Tibial artery (tissue), 4 donors: ENCODE measurements at regions not wholly inside any gene's neighbourhood (a gene's known extent, or its start where the extent isn't known, plus 50 kb on each side); places are given as distances from the start of the nearest gene placed in this dataset.

Experiments used
- DNase-seq, 2 donors: peaks; one replicate each; pipeline ENCODE4 v3.0.0-alpha.2; 2019
- H3K27ac ChIP-seq, 2 donors: fragments of 200-600 bp; sonication (generic) in 1 of 2; 1 replicate in 1 of 2; 2 replicates in 1 of 2; pipeline ENCODE4 v1.5.1; 2018 to 2019; ENCODE audit warnings: mild to moderate bottlenecking in 1 of 2
- H3K27me3 ChIP-seq, 2 donors: fragments of 200-600 bp; sonication (generic) in 1 of 2; one replicate each; pipeline versions ENCODE4 v1.5.1 to v1.6.0; 2016 to 2019
- H3K36me3 ChIP-seq, 3 donors: fragments of 200-600 bp; sonication (generic) in 2 of 3; one replicate each; pipeline ENCODE4 v1.5.1; 2016 to 2019; ENCODE audit warnings: mild to moderate bottlenecking in 2 of 3
- H3K4me1 ChIP-seq, 4 donors: fragments of 200-600 bp; sonication (generic) in 2 of 4; 1 replicate in 3 of 4; 2 replicates in 1 of 4; pipeline ENCODE4 v1.5.1; 2016 to 2019
- H3K4me3 ChIP-seq, 2 donors: fragments of 200-600 bp; sonication (generic) in 1 of 2; 1 replicate in 1 of 2; 2 replicates in 1 of 2; pipeline ENCODE4 v1.5.1; 2018 to 2019; ENCODE audit warnings: mild to moderate bottlenecking in 2 of 2
- H3K9me3 ChIP-seq, 3 donors: fragments of 200-600 bp; sonication (generic) in 1 of 3; one replicate each; pipeline ENCODE4 v1.5.1; 2016 to 2019
- CTCF ChIP-seq, 2 experiments: fragments of 200-600 bp in 1 of 2; fragments of 450-650 bp in 1 of 2; IDR thresholded peaks; one replicate each; pipeline ENCODE4 v1.5.1; 2017 to 2019; ENCODE audit warnings: antibody characterized with exemption in 2 of 2, mild to moderate bottlenecking in 1 of 2, moderate library complexity in 1 of 2
- intact Hi-C: fragments of 100-400 bp; cut with DNase I; formaldehyde crosslinking; loops from one replicate; pipeline ENCODE4 v1.15.0; 2023; ENCODE audit warnings: low total_unique reads

GRCh38 chr13:79999601-80000000 lies 341.3 kb downstream of the SPRY2 start:
- Histone ChIP-seq H3K27ac (no peak overlapping the region), H3K4me3 (no peak overlapping the region), H3K36me3 (no peaks in the 10 kb centered on the region), H3K27me3 (no peaks in the 10 kb centered on the region), H3K4me1 (peaks cover 0 to 5% (median 0%) of the 10 kb centered on the region in 4 donors), H3K9me3 (no peaks in the 10 kb centered on the region)
- no peak for TF ChIP-seq CTCF (IDR thresholded peaks at IDR 0.05)
- DNase-seq = no peak
- intact Hi-C loops = no loop called here

- H3K27me3 ChIP-seq = no peaks in the 10 kb centered on the region
- no peaks in the 10 kb centered on the region for H3K9me3 ChIP-seq
- peaks cover 0 to 5% (median 0%) of the 10 kb centered on the region in 4 donors for H3K4me1 ChIP-seq
- no peaks in the 10 kb centered on the region for H3K36me3 ChIP-seq
- no peak for TF ChIP-seq CTCF (IDR thresholded peaks at IDR 0.05)
- no peak for DNase-seq
- no peak overlapping the region for H3K27ac ChIP-seq
- H3K4me3 ChIP-seq = no peak overlapping the region
- intact Hi-C loops = no loop called here
Observed at GRCh38 chr13:79998381-79998880, 342.5 kb downstream of the SPRY2 start.

- Histone ChIP-seq H3K27me3 (no peaks in the 10 kb centered on the region), H3K4me3 (no peak overlapping the region), H3K9me3 (no peaks in the 10 kb centered on the region), H3K27ac (no peak overlapping the region), H3K4me1 (peaks cover 0 to 5% (median 0%) of the 10 kb centered on the region in 4 donors), H3K36me3 (no peaks in the 10 kb centered on the region)
- no peak for TF ChIP-seq CTCF (IDR thresholded peaks at IDR 0.05)
- intact Hi-C loops = no loop called here
- no peak for DNase-seq
Observed at GRCh38 chr13:79997244-79997643, 343.7 kb downstream of the SPRY2 start.

- intact Hi-C loops = no loop called here
- Histone ChIP-seq H3K4me3 (no peak overlapping the region), H3K27me3 (no peaks in the 10 kb centered on the region), H3K9me3 (no peaks in the 10 kb centered on the region), H3K27ac (no peak overlapping the region), H3K36me3 (no peaks in the 10 kb centered on the region), H3K4me1 (no peaks in the 10 kb centered on the region)
- TF ChIP-seq CTCF (IDR thresholded peaks at IDR 0.05) = no peak
- no peak for DNase-seq
Observed at GRCh38 chr13:79995334-79995733, 345.6 kb downstream of the SPRY2 start.

GRCh38 chr13:79992111-79992510 lies 348.8 kb downstream of the SPRY2 start:
- H3K4me1 ChIP-seq = no peaks in the 10 kb centered on the region
- no peak for DNase-seq
- intact Hi-C loops = no loop called here
- no peak overlapping the region for H3K4me3 ChIP-seq
- no peaks in the 10 kb centered on the region for H3K27me3 ChIP-seq
- H3K9me3 ChIP-seq = no peaks in the 10 kb centered on the region
- H3K27ac ChIP-seq = no peak overlapping the region
- no peaks in the 10 kb centered on the region for H3K36me3 ChIP-seq
- TF ChIP-seq CTCF (IDR thresholded peaks at IDR 0.05) = no peak

GRCh38 chr13:79990048-79990447 lies 350.9 kb downstream of the SPRY2 start:
- DNase-seq = no peak
- no peaks in the 10 kb centered on the region for H3K36me3 ChIP-seq
- intact Hi-C loops = no loop called here
- H3K9me3 ChIP-seq = no peaks in the 10 kb centered on the region
- no peak overlapping the region for H3K4me3 ChIP-seq
- no peak for TF ChIP-seq CTCF (IDR thresholded peaks at IDR 0.05)
- no peaks in the 10 kb centered on the region for H3K4me1 ChIP-seq
- no peak overlapping the region for H3K27ac ChIP-seq
- no peaks in the 10 kb centered on the region for H3K27me3 ChIP-seq
